Muscle of back (tissue), 3 donors: ENCODE measurements at regions not wholly inside any gene's neighbourhood (a gene's known extent, or its start where the extent isn't known, plus 50 kb on each side); places are given as distances from the start of the nearest gene placed in this dataset.

Experiments used
- DNase-seq, 3 donors: peaks; one replicate each; pipeline versions ENCODE4 v3.0.0 to v3.0.0-alpha.2; 2013

GRCh38 chr7:116310141-116310540 is 99.8 kb downstream of the TES start:
- DNase-seq, result no peak

- DNase-seq, result no peak
These were observed 100.9 kb downstream of the TES start for GRCh38 chr7:116311259-116311658.

DNA sequence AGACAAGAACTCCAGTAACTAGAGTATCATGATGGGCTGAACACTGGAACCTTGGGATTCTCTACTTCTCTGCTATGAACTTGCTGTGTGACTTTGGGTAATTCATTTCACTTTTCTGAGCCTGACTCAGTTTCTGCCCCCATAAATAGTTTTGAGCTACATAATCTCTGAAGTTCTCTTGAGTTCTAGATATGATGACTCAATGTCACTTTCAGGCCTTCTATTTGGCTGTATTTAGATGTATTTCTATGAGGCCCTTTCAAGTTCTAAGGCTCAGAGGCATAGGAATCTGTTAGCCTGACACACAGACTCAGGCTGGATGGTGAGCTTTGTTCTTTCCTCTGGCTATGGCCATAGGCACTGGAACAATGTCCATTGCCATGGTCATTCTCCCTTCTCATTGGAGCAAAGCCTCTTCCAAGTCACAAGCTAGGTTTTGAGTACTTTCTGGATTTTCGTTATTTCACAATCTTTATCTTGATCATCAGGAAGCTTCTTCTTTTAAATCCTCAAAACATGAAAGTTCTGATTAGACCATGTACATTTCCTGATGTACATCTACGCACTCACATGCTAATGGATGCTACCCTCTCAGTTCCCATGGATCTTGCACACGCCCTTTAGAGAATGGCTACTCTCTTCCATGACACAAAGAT is 101.6 kb downstream of the TES start:
- no peak for DNase-seq

GRCh38 chr7:116315293-116315692 is 105.0 kb downstream of the TES start:
- no peak for DNase-seq

DNA sequence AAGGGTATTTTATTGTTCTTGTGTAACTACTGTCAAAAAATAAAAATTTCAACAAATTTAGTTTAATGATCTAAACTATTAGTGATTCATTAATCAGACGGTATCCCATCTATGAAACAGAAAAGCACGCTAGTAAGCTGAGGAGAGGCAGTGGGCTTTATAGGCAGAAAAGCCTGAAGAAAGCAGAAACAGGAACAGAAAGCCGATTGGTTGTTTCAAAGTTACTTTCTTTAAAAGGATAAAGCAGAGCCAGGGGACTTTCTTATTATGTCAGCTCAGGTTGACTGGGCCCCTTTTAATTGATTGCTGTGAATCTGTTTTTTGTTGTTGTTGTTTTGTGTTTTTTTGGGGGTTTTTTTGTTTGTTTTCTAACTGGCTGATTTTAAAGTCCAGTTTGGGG is 105.5 kb downstream of the TES start:
- DNase-seq, result no peak

DNA sequence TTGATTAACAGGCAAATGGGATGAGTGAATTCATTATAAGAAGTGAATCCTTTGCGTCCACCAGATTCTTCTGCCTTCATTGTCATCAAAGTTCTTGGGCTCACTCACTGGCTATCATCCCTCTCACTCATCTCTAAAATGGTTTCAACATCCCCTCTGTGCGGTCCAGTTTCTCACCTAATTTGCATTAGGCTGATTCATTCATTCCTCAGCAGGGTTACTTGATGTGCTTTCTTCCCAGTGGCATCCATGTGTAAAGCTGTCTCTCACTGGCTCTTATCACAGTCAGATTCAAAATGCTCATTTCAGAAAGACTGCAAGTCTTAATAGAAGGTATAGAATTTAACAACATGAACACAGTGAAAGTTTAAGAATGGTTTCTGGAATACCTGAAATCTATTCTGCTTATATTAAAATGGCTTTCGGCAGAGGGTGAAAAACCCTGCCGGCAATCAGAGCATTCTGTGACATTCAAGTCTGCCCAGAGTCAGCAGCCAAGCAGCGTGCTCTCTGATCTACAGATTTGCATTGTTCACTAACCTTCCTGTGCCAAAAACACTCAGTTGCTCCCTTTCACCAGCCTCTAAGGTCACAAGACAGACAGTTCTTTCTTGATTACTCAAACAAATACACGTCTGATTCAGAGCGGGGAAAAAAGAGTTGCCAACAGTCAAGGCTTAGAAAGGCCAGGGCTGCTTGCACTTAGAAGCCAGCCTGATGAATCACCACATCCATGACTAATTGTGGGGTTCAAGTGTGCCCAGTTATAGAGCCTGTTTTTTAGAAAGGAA is 106.7 kb downstream of the TES start:
- DNase-seq, result peak in 2 of 3 donors; percentile 47 to 96

DNA sequence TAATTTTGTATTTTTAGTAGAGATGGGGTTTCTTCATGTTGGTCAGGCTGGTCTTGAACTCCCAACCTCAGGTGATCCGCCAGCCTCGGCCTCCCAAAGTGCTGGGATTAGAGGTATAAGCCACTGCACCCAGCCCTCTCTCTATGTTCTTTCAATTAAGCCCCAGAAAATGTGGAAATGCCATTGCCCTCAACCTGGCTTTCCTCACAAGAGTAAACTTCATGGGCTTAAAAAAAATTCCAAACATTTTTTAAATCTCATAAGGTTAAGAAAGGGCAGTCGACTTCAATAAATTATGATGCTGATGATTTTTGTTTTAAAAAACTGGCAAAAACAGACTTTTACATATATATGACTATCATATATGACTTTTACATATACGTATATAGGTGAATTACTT is 107.6 kb downstream of the TES start:
- DNase-seq, result no peak

- no peak for DNase-seq
These were observed 112.2 kb downstream of the TES start for GRCh38 chr7:116322541-116322940.

- DNase-seq, result no peak
These were observed 114.2 kb downstream of the TES start for GRCh38 chr7:116324582-116324981.

DNA sequence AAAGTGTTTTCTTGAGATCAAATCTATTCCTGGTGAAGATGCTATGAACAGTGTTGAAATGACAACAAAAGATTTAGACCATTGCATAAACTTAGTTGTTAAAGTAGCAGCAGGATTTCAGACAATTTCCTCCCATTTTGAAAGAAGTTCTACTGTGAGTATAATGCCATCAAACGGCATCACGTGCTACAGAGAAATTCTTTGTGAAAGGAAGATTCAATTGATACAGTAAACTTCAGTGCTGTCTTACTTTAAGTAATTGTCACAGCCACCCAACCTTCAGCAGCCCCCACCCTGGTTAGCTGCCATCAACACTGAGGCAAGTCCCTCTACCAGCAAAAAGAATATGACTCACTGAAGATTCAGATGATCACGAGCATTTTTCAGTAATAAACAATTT is 115.2 kb downstream of the TES start:
- DNase-seq, result no peak

DNA sequence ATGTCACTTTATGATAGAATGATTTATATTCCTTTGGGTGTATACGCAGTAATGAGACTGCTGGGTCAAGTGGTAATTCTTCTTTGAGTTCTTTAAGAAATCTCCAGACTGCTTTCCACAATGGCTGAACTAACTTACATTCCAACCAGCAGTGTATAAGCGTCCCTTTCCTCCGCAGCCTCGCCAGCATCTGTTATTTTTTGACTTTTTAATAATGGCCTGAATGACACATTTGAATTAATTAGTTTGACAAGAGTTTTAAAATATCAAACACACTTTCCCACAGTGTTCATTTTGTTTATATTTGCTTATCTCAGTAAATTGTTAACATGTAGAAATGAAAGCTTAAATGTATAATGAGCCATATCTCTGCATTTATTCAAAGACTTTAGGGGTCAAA is 116.8 kb downstream of the TES start:
- DNase-seq, result no peak

DNA sequence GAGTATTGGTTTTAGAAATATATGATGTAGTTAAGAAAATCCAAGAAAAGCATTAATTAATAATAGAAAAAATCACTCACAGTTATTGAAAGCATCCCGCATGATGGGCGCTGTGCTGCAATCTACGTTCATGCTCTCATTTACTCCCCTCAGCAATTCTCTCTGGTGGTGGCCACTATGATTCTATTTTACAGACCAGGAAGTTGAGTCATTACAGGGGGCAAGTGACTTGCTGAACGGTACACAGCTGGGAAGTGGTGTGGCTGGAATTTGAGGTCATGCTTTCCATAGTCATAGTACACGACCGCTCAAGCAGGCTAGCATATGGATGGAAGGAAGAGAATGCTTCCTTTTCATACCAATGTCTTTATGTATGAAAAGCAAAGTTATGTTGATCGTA is 117.4 kb downstream of the TES start:
- DNase-seq, result peak in 1 of 3 donors; percentile 75

- DNase-seq, result peak in 1 of 3 donors; percentile 40
These were observed 117.8 kb downstream of the TES start for GRCh38 chr7:116328161-116328560.

DNA sequence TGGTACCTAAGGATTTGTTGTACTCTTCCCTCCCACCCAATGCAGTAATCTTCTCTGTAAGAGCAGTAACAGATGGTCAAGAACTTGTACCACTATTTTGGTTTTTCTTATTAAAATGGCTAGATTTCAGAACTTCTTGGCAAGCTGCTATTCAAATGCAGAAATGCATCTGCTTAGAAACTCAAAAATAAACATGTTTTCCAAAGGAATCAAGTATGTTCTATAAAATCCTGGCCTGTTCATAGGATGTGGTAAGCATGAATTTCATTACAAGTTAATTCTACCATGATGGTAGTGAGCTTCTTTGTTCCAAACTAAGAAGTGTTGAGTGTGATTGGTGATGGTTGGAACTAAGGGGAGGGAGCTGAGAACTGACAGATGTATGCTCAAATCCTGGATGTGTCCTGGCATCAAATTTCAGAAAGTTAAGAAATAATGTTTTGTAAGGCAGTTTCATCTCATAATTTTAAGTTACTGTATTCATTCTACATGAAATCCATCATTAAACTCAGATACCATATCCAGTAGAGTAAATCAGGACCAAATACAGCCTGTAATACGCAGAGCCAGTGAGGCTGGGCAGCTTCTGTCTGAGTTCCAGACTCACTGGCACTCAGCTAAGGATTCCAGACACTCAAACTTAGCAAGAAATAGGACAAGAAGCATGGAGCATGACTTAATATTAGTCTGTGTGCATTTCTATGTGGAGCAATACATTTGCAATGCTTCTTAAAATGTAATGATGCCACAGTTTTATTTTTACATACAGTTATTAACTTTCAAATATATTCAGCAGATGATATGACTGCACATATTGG is 119.6 kb downstream of the TES start:
- DNase-seq, result peak in 2 of 3 donors; percentile 22 to 68

DNA sequence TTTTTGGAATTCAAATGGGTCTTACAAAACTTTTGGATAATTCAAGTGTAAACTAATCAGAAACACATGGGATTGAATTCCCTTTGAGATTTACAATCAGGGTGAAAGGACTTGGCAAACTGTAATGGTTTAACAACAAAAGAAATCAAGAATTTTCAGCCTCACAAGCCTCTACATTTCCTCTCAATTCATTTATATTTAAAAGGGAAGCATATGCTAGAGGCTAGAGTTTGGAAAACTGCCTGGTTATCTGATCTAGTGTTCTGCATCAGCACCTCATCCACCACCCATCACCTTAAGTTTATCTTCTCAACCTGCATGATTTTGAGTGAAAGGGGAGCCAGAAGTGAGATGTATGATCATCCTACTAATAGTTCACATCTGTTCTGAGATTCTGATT is 120.7 kb downstream of the TES start:
- peak in 1 of 3 donors; percentile 32 for DNase-seq

DNA sequence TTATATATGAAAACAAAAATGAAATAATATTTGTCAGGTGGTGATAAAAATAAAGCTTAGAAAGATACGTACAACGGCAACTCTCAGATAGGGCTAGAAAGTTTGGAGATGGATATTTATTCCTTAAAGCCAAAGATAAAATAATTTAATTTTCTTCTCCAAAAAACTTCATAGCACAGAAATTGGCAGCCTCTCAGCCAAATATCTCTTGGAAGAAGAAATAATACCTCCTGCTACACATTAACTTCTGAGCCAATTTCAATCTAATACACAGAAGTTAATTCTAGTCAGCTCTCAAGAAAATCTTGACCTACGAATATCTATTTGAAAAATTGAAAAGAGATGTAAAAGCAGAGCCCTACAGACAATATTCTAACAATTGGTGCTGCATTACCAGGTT is 122.4 kb downstream of the TES start:
- peak in 2 of 3 donors; percentile 24 to 41 for DNase-seq

GRCh38 chr7:116334555-116334954 is 124.2 kb downstream of the TES start:
- no peak for DNase-seq

GRCh38 chr7:116337018-116337417 is 126.7 kb downstream of the TES start:
- no peak for DNase-seq

DNA sequence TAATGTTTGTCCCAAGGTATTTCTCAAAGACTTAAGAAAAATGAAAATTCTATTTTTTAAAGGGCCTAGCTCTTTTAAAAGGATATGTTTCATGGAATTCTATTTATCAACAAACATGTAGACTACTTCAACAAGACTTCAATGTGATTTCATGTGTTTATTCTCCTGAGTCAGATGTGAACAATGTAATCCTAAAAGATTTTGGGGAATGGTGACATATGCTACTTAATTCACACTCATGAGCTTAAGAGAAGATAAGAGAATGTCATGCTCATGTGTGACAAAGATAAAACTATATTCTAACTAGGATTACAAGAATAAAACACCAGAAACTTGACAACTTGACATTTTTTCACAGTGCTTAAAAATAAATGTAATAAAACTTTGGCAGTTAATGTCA is 127.5 kb downstream of the TES start:
- DNase-seq, result no peak

GRCh38 chr7:116339564-116339963 is 129.2 kb downstream of the TES start:
- DNase-seq, result no peak

GRCh38 chr7:116340201-116340847 is 130.0 kb downstream of the TES start:
- no peak for DNase-seq
